Vagina (tissue), 2 donors: ENCODE measurements at regions not wholly inside any gene's neighbourhood (a gene's known extent, or its start where the extent isn't known, plus 50 kb on each side); places are given as distances from the start of the nearest gene placed in this dataset.
A peak's percentile ranks its signal among the peaks of the same experiment; 100 is the strongest.

ENCODE experiments used
- DNase-seq, 2 donors: peaks; one replicate each; pipeline ENCODE4 v3.0.0-alpha.2; 2017; ENCODE audit errors: extremely low spot score in 2 of 2
- H3K27ac ChIP-seq: fragments of 200-600 bp; sonication (generic); one replicate; pipeline ENCODE4 v1.5.1; 2019
- H3K27me3 ChIP-seq: fragments of 200-600 bp; sonication (generic); one replicate; pipeline ENCODE4 v1.5.1; 2019
- H3K36me3 ChIP-seq, 2 donors: fragments of 200-600 bp; sonication (generic); one replicate each; pipeline ENCODE4 v1.5.1; 2017 to 2019
- H3K4me1 ChIP-seq: fragments of 200-600 bp; sonication (generic); one replicate; pipeline ENCODE4 v1.5.1; 2019
- H3K4me3 ChIP-seq, 2 donors: fragments of 200-600 bp; sonication (generic); 1 replicate in 1 of 2; 2 replicates in 1 of 2; pipeline ENCODE4 v1.5.1; 2016 to 2019
- H3K9me3 ChIP-seq: fragments of 200-600 bp; sonication (generic); one replicate; pipeline ENCODE4 v1.5.1; 2019
- POLR2A ChIP-seq, 2 donors: fragments of 450-650 bp; IDR thresholded peaks; one replicate each; pipeline ENCODE4 v1.6.1; 2017; ENCODE audit warnings: antibody characterized with exemption in 2 of 2, mild to moderate bottlenecking in 2 of 2, moderate library complexity in 2 of 2
- POLR2AphosphoS5 ChIP-seq, 2 donors: sonication (generic); formaldehyde crosslinking; IDR thresholded peaks; one replicate each; pipeline ENCODE4 v1.9.0; 2017; ENCODE audit warnings: antibody characterized with exemption in 2 of 2, mild to moderate bottlenecking in 2 of 2, low read depth in 1 of 2; ENCODE audit not compliant: insufficient read depth in 1 of 2
- intact Hi-C: fragments of 100-400 bp; cut with DNase I; formaldehyde crosslinking; loops from one replicate; pipeline ENCODE4 v1.15.1; 2023
- TF ChIP-seq, protein P1 (sequence below), 3 experiments: fragments of 450-650 bp in 2 of 3; fragments of 200-600 bp in 1 of 3; sonication (generic) in 1 of 3; IDR thresholded peaks; one replicate each; pipeline ENCODE4 v1.5.1; 2017 to 2019; ENCODE audit warnings: antibody characterized with exemption in 3 of 3, mild to moderate bottlenecking in 2 of 3, moderate library complexity in 2 of 3

DNA sequence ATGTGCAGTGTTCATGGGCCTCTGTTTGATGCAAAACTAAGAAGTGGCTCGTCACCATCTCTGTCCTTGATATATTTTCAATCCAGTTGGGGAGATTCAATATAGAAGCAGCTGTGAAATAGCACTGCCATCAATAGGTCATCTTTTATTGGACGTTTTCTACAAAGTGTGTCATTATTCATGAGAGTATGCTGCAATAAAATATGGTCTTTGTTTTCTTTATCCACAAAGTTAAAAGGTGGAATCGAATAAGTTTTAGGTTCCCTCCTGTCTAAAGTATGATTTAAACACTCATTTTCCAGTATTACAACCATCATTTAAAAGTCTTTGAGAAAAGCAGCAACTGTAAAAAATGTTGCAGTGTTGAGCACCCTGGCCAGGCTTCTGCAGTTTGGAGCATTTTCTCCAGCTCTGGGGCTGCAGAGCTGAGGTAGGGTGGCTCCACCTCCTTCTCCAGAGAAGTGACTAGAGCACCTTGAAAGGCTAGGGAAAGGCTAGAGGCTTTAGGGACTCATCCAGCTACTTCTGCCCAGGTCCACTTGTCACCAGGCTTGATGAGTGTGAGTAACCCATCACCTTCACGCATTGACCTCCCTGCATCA, 56.5 kb upstream of the DNAH14 start:
- DNase-seq, result no peak
- no peak overlapping the region for H3K4me3 ChIP-seq
- H3K27me3 ChIP-seq, result no peaks in the 10 kb centered on the region
- intact Hi-C loops, result no loop called here
- H3K4me1 ChIP-seq, result peaks cover 28% of the 10 kb centered on the region
- H3K9me3 ChIP-seq, result no peaks in the 10 kb centered on the region
- no peak overlapping the region for H3K27ac ChIP-seq
- H3K36me3 ChIP-seq, result no peaks in the 10 kb centered on the region
- no peak for TF ChIP-seq POLR2A (IDR thresholded peaks at IDR 0.05)
- no peak for TF ChIP-seq POLR2AphosphoS5 (IDR thresholded peaks at IDR 0.05; ENCODE audit: insufficient read depth in 1 of 2, low read depth in 1 of 2)
- TF ChIP-seq, protein P1, sequence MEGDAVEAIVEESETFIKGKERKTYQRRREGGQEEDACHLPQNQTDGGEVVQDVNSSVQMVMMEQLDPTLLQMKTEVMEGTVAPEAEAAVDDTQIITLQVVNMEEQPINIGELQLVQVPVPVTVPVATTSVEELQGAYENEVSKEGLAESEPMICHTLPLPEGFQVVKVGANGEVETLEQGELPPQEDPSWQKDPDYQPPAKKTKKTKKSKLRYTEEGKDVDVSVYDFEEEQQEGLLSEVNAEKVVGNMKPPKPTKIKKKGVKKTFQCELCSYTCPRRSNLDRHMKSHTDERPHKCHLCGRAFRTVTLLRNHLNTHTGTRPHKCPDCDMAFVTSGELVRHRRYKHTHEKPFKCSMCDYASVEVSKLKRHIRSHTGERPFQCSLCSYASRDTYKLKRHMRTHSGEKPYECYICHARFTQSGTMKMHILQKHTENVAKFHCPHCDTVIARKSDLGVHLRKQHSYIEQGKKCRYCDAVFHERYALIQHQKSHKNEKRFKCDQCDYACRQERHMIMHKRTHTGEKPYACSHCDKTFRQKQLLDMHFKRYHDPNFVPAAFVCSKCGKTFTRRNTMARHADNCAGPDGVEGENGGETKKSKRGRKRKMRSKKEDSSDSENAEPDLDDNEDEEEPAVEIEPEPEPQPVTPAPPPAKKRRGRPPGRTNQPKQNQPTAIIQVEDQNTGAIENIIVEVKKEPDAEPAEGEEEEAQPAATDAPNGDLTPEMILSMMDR (IDR thresholded peaks at IDR 0.05), result no peak

DNA sequence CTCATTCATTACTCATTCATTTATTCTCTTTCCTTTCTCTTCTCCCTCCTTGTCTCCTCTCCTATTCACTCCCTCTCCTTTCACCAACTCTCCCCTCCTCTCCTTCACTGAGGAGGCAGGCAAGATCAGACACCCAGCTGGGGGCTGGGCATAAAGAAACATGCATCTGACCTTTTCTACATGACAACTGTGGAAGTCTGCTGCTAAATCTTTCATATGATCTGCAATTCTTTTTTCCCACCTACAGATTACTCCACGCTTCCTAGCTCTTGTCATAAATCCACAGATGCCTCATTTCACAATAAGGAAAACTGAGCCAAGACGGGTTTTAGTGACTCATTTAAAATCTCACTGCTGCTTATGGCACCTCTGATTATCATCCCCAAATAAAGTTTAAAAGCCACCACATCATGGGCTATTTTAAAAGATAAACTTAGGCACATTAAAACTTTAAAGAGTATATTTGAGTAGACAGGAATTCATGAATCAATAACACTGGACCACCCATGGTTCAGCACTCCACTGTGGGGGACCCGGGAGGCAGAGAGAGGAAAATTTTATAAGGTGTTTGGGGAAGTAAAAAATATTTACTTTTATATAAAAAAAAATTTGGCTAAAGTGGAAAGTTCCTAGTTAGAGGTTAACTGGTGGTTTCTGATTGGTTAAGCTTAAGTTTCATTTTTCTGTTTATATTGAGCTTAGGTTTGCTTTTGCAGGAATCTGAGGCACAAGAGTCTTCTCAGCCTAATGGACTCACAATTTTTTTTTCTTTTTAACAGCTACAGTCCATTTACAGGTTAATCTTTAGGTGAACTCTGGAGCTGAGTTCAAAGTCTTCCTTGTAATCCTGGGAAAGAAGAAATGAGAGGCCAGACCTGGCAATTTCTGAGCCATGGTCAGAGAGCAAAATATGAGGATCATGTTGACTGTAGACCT, 55.8 kb upstream of the DNAH14 start:
- Histone ChIP-seq H3K4me3 (no peak overlapping the region), H3K9me3 (no peaks in the 10 kb centered on the region), H3K27ac (no peak overlapping the region), H3K36me3 (no peaks in the 10 kb centered on the region), H3K4me1 (peaks cover 28% of the 10 kb centered on the region), H3K27me3 (no peaks in the 10 kb centered on the region)
- TF ChIP-seq, protein P1 (IDR thresholded peaks at IDR 0.05), result no peak
- TF ChIP-seq POLR2AphosphoS5 (IDR thresholded peaks at IDR 0.05; ENCODE audit: insufficient read depth in 1 of 2, low read depth in 1 of 2), result peak in 1 of 2 donors; percentile 25
- no peak for DNase-seq
- intact Hi-C loops, result no loop called here

DNA sequence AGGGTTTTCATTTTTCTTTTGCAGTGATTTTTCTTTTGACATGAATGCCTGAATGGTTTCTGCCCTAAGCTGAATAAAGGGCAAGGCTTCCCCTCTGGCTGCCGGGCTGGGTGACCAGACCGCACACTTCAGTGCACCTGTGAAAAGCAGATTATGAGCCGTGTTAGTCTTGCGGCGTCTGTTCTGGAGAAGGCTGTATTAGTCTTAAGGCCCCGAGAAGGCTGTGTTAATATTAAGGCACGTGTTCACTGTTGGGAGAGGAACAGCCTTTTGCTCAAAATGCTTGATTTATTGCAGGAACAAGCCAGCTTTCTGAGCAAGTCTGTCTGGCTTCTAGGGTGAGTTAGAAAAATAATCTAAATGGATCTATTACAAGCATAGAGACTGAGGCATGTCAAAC, 54.7 kb upstream of the DNAH14 start:
- Histone ChIP-seq H3K4me1 (peaks cover 28% of the 10 kb centered on the region), H3K9me3 (no peaks in the 10 kb centered on the region), H3K36me3 (no peaks in the 10 kb centered on the region), H3K4me3 (no peak overlapping the region), H3K27ac (no peak overlapping the region), H3K27me3 (no peaks in the 10 kb centered on the region)
- TF ChIP-seq POLR2AphosphoS5 (IDR thresholded peaks at IDR 0.05; ENCODE audit: insufficient read depth in 1 of 2, low read depth in 1 of 2) (no peak), POLR2A (IDR thresholded peaks at IDR 0.05) (no peak)
- TF ChIP-seq, protein P1 (IDR thresholded peaks at IDR 0.05), result no peak
- intact Hi-C loops, result no loop called here
- no peak for DNase-seq

DNA sequence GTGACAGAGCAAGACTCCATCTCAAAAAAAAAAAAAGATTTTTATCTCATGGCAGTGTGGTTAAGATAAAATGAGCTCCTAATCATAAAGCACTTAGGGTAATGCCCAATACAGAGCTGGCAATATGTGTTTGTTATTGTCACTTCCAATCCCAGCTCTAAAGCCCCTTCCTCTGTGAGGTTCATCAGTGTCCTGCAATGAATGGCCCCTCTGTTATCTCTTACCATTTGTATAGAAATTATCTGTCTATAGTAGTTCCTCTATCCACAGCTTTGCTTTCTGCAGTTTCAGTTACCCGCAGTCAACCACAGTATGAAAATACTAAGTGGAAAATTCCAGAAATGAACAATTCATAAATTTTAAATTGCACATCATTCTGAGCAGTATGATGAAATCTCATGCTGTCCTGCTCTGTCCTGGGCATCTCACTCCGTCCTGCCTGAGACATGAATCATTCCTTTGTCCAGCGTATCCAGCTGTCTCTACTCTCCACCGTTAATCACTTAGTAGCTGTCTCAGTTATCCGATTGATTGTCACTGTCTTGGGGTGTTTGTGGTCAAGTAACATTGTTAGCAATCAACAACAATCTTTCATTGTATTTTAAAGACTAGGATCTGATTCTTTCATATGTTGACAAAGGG, 50.2 kb upstream of the DNAH14 start:
- Histone ChIP-seq H3K27ac (no peak overlapping the region), H3K36me3 (no peaks in the 10 kb centered on the region), H3K27me3 (no peaks in the 10 kb centered on the region), H3K9me3 (no peaks in the 10 kb centered on the region), H3K4me1 (peaks cover 13% of the 10 kb centered on the region), H3K4me3 (no peak overlapping the region)
- no peak for DNase-seq
- TF ChIP-seq POLR2A (IDR thresholded peaks at IDR 0.05) (no peak), POLR2AphosphoS5 (IDR thresholded peaks at IDR 0.05; ENCODE audit: insufficient read depth in 1 of 2, low read depth in 1 of 2) (no peak)
- TF ChIP-seq, protein P1 (IDR thresholded peaks at IDR 0.05), result no peak
- intact Hi-C loops, result no loop called here
